ENCODE measurements at regions not wholly inside any gene's neighbourhood (a gene's known extent, or its start where the extent isn't known, plus 50 kb on each side); places are given as distances from the start of the nearest gene placed in this dataset.
"Not testable (repeated sequence)": the region's sequence is repeated elsewhere in the genome, so short reads cannot be mapped to it uniquely, and the experiment has no call there.

GRCh38 chr14:89743828-89744227 is 210.7 kb downstream of the EFCAB11 start:
- DNase-seq (ENCODE audit: low read depth) = no peak

- no peak for DNase-seq (ENCODE audit: low read depth)
Observed at GRCh38 chr14:89740241-89740640, 214.3 kb downstream of the EFCAB11 start.

- no peak for DNase-seq (ENCODE audit: low read depth)
Observed at GRCh38 chr14:89736881-89737280, 217.6 kb downstream of the EFCAB11 start.

- no peak for DNase-seq (ENCODE audit: low read depth)
Observed at GRCh38 chr14:89731396-89731933, 223.1 kb downstream of the EFCAB11 start.

- no peak for DNase-seq (ENCODE audit: low read depth)
Observed at GRCh38 chr14:89730687-89731086, 223.8 kb downstream of the EFCAB11 start.

GRCh38 chr14:89728964-89729363 is 225.6 kb downstream of the EFCAB11 start:
- DNase-seq (ENCODE audit: low read depth) = no peak

GRCh38 chr14:89726226-89726625 is 228.3 kb downstream of the EFCAB11 start:
- not testable (repeated sequence) for DNase-seq (ENCODE audit: low read depth)

GRCh38 chr14:89724628-89724960 is 229.9 kb downstream of the EFCAB11 start:
- no peak for DNase-seq (ENCODE audit: low read depth)

GRCh38 chr14:89723930-89724627 is 230.5 kb downstream of the EFCAB11 start:
- no peak for DNase-seq (ENCODE audit: low read depth)

- no peak for DNase-seq (ENCODE audit: low read depth)
Observed at GRCh38 chr14:89721956-89722355, 232.6 kb downstream of the EFCAB11 start.

- DNase-seq (ENCODE audit: low read depth) = peak; percentile 39
Observed at GRCh38 chr14:89720741-89721729, 233.5 kb downstream of the EFCAB11 start.

- no peak for DNase-seq (ENCODE audit: low read depth)
Observed at GRCh38 chr14:89720076-89720687, 234.3 kb downstream of the EFCAB11 start.

GRCh38 chr14:89719366-89720075 is 235.0 kb downstream of the EFCAB11 start:
- no peak for DNase-seq (ENCODE audit: low read depth)

- no peak for DNase-seq (ENCODE audit: low read depth)
Observed at GRCh38 chr14:89708982-89709625, 245.4 kb downstream of the EFCAB11 start.

- DNase-seq (ENCODE audit: low read depth) = no peak
Observed at GRCh38 chr14:89707086-89707485, 247.4 kb downstream of the EFCAB11 start.

GRCh38 chr14:89702876-89703200 is 251.7 kb downstream of the EFCAB11 start:
- no peak for DNase-seq (ENCODE audit: low read depth)

- DNase-seq (ENCODE audit: low read depth) = no peak
Observed at GRCh38 chr14:89702073-89702875, 252.3 kb downstream of the EFCAB11 start.

GRCh38 chr14:89701211-89702043 is 253.1 kb downstream of the EFCAB11 start:
- DNase-seq (ENCODE audit: low read depth) = peak; percentile 78

GRCh38 chr14:89700801-89701200 is 253.7 kb downstream of the EFCAB11 start:
- no peak for DNase-seq (ENCODE audit: low read depth)

- no peak for DNase-seq (ENCODE audit: low read depth)
Observed at GRCh38 chr14:89699071-89699470, 255.5 kb downstream of the EFCAB11 start.

Data from stimulated activated CD4-positive, alpha-beta T cell treated with anti-CD3 and anti-CD28 coated beads, Interleukin-2, amount 100 ng/mL, for 4 hours (primary cell).